Sigmoid colon (tissue), 4 donors: ENCODE measurements at regions not wholly inside any gene's neighbourhood (a gene's known extent, or its start where the extent isn't known, plus 50 kb on each side); places are given as distances from the start of the nearest gene placed in this dataset.

Experiments
- EP300 ChIP-seq, 4 donors: sonication (generic); formaldehyde crosslinking; IDR thresholded peaks; one replicate each; pipeline ENCODE4 v1.6.1; 2017; ENCODE audit warnings: antibody characterized with exemption in 4 of 4
- POLR2A ChIP-seq, 2 donors: fragments of 450-650 bp; IDR thresholded peaks; one replicate each; pipeline ENCODE4 v1.6.1; 2016; ENCODE audit warnings: antibody characterized with exemption in 2 of 2, mild to moderate bottlenecking in 2 of 2, moderate library complexity in 2 of 2

- TF ChIP-seq EP300 (IDR thresholded peaks at IDR 0.05) (no peak), POLR2A (IDR thresholded peaks at IDR 0.05) (no peak)
These were observed 651.9 kb upstream of the BCHE start for GRCh38 chr3:166488977-166489672.
